COLO668 (cell line): ENCODE measurements at regions not wholly inside any gene's neighbourhood (a gene's known extent, or its start where the extent isn't known, plus 50 kb on each side); places are given as distances from the start of the nearest gene placed in this dataset.

Source experiments
- DNase-seq: peaks from one replicate; lab custom pipeline; 2025; ENCODE audit not compliant: unreplicated experiment; lab: John Stamatoyannopoulos, UW

- DNase-seq: peak; percentile 45
Observed at GRCh38 chr11:19474954-19475721, 234.4 kb upstream of the E2F8 start.

GRCh38 chr11:19474211-19474610, 233.5 kb upstream of the E2F8 start:
- no peak for DNase-seq

DNA sequence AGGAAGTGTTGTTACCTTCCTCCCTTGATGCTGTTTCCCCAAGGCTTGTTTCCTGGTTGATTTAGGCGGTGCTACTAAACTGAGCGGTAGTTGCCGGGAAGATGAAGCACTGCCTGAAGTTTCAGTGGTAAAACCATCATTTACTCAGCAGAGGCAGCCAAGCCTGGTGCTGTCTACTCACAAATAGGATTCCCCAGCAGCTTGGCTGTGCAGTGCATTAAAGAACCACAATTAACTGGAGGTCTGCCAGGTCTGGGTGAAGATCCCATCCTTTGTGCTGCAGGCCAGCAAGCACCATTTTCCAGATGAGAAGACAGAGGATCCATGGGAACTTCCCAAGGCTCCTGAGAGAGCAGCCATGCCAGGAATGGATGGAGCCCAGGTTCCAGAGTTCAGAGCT, 231.9 kb upstream of the E2F8 start:
- DNase-seq: no peak

DNA sequence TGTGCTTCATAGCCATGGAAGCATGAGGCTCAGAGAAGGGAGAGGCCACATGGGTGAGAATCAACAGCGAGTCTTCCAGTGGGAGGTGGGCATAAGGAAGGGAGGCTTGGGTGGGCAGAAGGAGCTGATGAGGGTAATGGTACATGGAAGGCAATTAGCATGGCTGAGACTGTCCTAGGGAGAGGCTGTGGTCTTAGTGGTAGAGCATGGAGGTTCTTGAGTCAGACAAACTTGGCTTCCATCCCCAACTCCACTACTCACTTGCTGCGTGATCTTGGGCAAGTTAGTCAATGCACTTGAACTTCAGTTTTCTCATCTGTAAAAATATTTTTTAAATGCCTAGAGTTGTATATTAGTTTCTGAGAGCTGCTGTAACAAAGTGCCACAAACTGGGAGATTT, 227.2 kb upstream of the E2F8 start:
- DNase-seq: no peak

DNA sequence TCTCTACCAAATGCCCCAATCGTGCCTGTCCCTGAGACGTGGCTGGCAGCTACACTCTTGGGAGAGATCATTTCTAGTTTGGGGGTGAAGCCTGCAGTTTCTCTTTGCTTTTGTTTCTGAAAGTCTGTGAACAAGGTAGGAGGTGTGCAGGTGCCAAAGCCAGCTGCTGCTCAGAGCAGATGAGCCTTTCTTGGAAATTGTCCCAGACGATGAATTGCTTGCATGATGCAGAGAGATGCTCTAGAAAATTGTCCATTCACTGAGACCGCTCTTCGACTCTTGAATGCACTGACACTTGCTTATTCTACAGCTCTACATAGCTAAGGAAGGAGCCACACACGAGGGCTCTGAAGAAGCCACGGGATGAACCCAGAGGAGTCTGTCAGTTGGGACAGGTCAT, 225.6 kb upstream of the E2F8 start:
- no peak for DNase-seq

DNA sequence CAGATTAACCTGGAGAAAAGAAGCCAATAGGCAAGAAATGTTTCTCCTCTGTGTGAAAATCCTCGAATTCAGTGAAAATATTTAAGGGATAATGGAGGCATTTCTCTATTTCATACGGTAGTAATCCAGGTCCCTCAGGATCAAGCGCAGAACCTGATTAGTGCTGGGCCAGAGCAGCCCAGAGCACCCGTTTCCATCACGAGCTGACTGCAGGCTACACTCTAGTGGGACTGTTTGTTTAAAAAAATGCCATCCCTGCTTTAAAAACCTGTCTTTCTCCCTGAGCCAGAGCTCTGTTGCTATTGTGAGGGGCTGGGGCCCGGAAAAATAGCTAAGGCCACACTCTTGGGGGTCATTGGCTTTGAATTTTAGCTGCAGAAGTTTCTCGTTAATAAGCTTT, 223.2 kb upstream of the E2F8 start:
- DNase-seq: no peak

- DNase-seq: no peak
Observed at GRCh38 chr11:19460718-19461405, 220.1 kb upstream of the E2F8 start.

DNA sequence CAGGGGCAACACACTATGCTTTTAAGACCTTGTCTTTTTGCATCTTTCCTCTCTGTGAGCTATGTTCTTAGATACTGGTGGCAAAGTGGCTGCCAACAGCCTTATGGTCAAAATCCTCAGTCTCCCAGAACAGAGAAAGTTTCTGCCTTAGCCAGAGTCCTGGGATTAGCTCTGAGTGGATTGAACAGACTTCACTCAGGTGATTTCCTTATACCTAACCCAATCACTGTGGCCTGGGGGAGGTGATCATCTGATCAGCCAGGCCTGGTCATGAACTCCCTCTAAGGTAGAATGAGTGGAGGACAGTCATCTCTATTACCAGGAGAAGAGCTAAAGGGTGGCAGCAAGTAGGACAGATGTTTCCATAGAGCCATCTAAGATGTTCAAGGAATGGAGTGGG, 218.5 kb upstream of the E2F8 start:
- no peak for DNase-seq

DNA sequence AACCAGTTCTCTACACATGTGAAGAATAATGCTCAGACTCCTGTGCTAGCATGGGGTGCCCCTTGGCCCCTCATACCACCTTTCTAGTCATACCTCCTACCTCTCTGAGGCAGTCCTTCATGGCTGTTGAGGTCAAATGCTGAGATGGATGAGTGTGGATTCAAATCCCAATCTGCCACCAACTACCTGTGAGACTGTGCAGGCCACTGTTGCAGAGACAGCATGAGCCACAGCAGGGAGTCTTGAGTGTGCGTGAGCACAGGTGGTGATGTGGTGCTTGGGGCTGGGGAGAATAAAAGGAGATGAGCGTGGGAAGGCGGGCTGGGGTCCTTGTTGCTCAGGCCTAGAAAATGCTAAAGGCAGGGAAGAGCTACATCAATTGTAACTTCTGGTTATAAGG, 218.0 kb upstream of the E2F8 start:
- DNase-seq: no peak

GRCh38 chr11:19458231-19458630, 217.5 kb upstream of the E2F8 start:
- DNase-seq: no peak

DNA sequence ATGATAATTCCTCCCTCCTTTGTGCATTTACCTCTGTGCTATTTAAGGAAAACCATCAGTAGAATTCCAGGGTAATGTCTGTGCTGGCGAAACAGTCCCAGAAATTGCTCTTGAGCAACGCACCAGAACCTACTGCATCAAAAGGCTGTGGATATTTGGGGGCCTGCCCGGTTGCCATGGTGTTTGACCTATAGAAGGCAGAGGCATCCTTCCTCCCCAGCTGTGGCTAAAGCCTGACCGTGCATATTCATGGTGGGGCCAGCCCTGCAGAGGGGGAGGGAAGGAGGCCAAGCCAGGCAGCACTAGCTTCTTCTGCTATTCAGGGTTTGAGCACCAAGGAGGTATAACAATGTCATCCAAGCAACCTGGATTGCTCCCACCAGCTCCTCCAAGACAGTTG, 215.0 kb upstream of the E2F8 start:
- DNase-seq: no peak

GRCh38 chr11:19453651-19454257, 213.0 kb upstream of the E2F8 start:
- no peak for DNase-seq

DNA sequence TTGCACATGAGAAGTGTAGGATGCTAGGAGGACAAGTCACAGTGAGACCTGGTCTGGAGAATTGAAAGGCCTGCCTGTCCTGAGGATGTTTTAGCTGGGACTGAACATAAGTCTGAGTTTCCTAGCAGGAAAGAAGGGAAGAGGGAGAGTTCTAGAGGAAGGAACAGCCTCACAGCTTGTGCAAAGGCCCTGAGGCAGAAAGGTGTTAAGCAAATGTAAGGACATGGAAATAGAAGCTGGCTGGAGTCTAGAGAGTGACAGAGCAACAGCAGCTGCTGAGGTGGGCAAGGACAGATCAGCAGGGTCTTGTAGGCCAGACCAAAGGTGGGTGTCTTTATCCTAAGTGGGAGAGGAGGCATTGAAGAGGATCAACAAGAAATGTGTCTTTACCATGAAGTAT, 210.9 kb upstream of the E2F8 start:
- no peak for DNase-seq

GRCh38 chr11:19450282-19450681, 209.5 kb upstream of the E2F8 start:
- no peak for DNase-seq

- DNase-seq: no peak
Observed at GRCh38 chr11:19448651-19449050, 207.9 kb upstream of the E2F8 start.

DNA sequence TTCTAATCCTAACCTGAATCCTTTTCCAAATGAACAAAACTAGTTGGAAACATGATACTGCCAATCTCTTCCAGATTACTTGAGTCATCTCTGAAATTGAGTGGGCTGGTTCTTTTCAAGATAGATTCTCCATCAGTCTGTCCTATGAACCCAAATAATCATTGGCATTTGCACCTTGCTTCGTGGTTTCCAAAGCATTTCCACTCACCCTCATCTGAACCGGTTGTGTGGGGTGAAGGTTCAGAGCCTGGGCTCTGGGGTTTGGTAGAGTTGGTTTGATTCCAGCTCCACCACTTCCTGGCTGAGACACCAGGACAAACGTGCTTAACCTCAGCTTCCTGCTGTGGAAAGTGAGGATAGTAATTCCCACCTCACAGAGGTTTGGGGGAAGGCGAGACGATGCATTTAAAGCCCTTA, 206.4 kb upstream of the E2F8 start:
- no peak for DNase-seq

GRCh38 chr11:19445771-19446170, 205.0 kb upstream of the E2F8 start:
- no peak for DNase-seq

DNA sequence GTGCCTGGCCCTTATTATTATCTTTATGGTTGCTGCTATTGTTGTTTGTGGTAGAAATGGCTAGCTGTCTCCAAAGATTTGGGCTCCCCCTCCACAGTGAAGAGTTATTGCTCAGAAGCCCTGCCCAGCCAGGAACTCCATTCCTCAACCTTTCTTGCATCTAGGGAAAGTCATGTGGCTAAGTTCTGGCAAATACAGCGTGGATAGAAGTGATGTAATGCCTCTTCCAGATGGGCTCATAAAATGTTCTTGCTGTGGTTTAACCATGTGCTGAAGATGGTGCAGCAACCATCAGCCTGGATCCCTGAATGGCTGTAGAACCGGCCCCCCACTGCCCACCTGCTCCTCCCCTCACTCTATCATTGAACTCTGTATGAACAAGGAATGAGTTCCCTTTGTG, 203.5 kb upstream of the E2F8 start:
- DNase-seq: no peak

DNA sequence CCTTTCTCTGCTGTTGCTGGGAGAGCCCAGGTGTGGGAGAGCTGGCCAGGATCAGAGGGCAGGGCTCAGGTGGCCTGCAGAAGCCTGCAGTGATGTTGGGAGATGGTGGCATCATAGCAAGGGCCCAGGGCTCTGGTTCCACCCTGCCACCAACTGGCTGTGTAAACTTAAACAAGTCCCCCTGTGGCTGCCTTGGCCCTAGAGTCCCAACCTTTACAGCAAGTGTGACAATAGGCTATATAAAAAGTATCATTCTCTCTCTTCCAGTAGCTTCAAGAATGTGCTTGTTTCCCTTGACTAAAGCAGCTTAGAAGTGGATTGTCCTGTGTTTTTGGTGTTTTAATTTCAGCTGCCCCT, 201.8 kb upstream of the E2F8 start:
- no peak for DNase-seq

DNA sequence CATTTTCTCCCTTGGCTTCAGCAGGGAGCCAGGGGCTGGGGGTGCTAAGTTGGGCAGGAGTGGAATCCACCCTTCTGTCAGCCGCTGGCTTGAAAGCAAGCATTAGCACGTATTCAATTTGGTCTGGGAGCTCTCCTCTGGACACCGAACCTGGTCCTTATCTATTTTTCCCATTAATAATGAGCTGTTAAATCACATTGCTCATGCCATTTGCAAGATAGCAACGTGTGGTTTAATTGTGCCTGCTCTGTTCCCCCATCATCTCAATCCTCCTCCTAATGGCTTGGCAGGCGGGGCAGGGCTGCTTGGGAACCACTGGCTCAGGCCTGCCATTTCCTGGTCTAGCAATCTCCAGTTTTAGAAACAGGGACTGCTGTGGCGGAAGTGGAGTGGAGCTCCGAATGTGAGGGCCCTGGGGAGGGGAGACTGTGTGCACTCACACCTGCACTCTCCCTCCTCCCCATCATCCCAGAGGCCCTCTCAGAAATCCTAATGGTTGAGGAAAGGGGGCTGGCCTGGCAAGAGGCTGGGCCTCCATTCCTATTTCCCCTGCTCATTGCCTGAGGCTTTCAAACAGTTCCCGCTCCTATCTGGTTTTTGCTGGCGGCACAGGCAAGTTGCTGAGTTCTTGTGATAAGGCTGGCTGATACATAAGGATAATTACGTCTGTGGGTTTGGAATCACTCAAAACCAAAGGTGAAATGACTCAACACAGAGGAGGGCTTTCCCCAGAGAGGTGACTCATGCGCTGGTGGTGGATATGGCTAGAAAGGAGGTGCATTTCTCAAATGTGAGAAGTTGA, 201.2 kb upstream of the E2F8 start:
- peak; percentile 24 for DNase-seq

GRCh38 chr11:19441288-19441687, 200.5 kb upstream of the E2F8 start:
- DNase-seq: no peak

GRCh38 chr11:19437760-19438159, 197.0 kb upstream of the E2F8 start:
- no peak for DNase-seq
